ENCODE measurements at regions not wholly inside any gene's neighbourhood (a gene's known extent, or its start where the extent isn't known, plus 50 kb on each side); places are given as distances from the start of the nearest gene placed in this dataset.

DNA sequence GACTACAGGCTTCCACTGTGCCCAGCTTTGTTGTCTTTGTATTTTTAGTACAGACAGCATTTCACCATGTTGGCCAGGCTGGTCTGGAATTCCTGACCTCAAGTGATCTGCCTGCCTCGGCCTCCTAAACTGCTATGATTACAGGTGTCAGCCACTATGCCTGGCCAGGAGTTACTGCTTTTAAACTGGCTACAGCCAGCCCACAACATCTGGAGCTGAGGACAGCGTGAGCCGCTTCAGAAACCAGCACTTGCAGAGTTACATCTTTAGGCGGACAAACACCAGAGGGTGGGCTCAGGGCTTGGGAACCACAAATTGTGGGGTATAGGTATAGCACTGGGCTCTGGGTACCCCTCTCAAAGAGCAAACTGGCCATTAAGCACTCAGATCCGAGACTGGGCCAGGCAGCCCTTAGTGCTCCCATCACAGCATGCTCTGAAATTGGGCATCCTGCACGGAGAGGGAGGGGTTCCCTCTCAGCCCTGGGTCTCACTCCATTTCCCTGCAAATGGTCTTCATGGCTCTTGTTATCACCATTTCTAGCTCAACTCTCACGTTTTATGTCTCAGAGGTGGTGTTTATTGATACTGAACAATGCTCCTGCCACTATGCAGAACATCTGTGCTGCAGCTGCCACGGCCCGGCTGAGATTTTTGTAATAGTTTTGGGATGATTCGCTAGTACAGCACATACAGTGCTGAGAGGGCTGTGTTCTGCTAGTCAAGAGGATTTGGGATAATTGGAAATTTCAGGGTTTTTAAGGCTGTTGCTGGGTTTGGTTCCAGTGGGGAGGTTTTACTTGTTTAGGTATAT, 146.4 kb upstream of the LYZL2 start:
- TF ChIP-seq, protein P1, sequence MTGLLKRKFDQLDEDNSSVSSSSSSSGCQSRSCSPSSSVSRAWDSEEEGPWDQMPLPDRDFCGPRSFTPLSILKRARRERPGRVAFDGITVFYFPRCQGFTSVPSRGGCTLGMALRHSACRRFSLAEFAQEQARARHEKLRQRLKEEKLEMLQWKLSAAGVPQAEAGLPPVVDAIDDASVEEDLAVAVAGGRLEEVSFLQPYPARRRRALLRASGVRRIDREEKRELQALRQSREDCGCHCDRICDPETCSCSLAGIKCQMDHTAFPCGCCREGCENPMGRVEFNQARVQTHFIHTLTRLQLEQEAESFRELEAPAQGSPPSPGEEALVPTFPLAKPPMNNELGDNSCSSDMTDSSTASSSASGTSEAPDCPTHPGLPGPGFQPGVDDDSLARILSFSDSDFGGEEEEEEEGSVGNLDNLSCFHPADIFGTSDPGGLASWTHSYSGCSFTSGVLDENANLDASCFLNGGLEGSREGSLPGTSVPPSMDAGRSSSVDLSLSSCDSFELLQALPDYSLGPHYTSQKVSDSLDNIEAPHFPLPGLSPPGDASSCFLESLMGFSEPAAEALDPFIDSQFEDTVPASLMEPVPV (CRISPR knock-in tag; IDR thresholded peaks at IDR 0.05): no peak
- TF ChIP-seq POLR2A (IDR thresholded peaks at IDR 0.05; ENCODE audit: insufficient read depth in 1 of 2, low read depth in 2 of 2, low read length in 2 of 2): no peak

Measured in HepG2 (cell line).